GM10266 (cell line): ENCODE measurements at regions not wholly inside any gene's neighbourhood (a gene's known extent, or its start where the extent isn't known, plus 50 kb on each side); places are given as distances from the start of the nearest gene placed in this dataset.

ENCODE experiments used
- DNase-seq: peaks from one replicate; pipeline ENCODE4 v3.0.0; 2012; ENCODE audit errors: extremely low spot score
- CTCF ChIP-seq: IDR thresholded peaks from 2 replicates; pipeline ENCODE4 v1.5.1; 2012; ENCODE audit warnings: mild to moderate bottlenecking, low read depth; ENCODE audit not compliant: control insufficient read depth, insufficient read depth; ENCODE audit errors: missing control alignments

GRCh38 chr3:105094588-105094987 lies 272.1 kb upstream of the ALCAM start:
- no peak for TF ChIP-seq CTCF
- no peak for DNase-seq

DNA sequence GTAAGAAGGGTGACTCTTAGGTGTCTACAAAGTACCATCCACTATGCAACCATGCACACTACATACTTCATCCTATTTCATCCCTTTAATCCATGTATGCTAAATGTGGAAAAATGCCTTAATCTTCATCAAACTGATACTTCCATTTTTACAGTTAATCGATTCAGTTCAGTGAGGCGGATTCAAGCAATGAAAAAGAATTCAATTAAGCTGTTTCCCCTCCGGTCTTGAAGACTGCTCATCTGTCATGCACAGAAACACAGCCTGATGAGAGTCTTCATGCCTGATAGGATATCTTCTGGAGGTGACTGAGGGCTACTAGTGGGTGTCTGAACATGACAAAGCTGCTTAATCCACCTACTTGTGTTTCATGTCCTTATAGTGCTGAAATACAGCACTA lies 270.6 kb upstream of the ALCAM start:
- DNase-seq: no peak

DNA sequence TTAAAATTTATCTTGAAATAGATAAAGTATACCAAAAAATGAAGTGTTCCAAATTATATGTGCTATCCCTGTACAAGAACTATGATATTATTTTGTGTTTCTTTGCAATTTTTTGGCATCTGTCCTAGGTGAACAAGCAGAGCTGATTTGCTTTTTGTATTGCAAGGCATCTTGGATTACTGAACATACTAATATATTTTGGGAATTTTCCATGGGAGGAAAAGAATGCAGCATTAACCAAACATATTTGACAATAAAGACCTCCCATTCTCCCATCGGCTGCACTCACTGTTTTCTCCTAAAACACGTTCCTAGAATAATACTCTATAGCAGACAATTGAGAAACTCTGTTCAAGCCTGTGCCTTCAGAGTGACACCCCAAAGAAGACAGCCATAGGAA lies 265.1 kb upstream of the ALCAM start:
- TF ChIP-seq CTCF: no peak
- DNase-seq: no peak

More for the DNA sequence above, 270.6 kb upstream of the ALCAM start:
- TF ChIP-seq CTCF: no peak

DNA sequence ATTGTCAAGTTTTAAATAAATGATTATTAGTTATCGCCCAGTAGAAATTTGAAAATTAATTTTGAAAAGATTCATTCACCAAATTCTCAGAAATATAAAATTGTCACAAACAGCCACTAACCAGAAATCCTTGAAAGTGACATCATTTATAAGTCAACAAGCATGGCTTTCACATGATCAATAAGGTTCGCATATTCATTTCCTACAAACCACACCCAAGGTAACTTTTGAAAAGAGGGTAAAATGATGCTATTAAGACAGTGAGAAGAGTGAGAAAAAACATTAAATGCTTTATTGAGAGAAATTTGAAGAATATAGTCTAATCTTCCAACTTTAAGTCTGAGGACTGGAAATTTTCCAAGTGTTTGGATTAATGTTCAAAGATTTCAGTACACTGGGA lies 263.6 kb upstream of the ALCAM start:
- TF ChIP-seq CTCF: no peak
- DNase-seq: no peak

DNA sequence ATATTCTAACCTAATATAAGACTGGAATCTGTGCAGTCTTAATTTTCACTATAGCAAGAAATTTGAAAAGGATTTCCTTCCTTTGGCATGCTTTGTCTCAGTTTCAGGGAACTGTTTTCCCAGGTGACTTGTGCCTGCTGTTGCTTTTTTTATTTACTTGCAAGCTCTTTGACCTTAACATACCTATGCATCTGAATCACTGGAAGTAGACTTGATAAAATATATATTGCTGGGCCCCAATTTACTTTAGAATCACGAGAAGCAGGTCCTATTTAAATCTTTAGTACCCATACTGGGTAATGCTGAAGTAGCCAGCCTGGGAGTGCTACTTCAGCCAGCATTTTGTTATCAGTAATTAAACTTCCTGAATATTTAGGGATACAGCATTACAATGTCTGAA lies 257.9 kb upstream of the ALCAM start:
- DNase-seq: no peak
- TF ChIP-seq CTCF: no peak

GRCh38 chr3:105118905-105119304 lies 247.8 kb upstream of the ALCAM start:
- TF ChIP-seq CTCF: no peak
- DNase-seq: no peak

DNA sequence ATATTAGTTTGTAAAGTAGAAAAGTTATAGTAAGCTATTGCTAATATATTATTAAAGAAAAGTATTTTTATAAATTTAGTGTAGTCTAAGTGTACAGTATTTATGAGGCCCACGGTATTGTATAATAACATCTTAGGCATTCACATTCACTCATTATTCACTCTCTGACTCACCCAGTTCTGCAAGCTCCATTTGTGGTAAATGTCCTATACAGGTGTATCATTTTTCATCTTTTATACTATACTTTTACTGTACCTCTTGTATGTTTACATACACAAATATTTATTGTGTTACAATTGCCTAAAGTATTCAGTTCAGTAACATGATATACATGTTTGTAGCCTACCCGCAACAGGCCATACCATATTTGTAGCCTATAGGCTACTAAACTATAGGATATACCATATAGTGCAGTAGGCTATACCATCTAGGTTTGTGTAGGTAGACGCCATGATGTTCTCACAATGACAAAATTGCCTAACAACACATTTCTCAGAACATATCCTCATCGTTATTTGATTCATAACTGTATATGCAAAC lies 246.8 kb upstream of the ALCAM start:
- DNase-seq: no peak
- no peak for TF ChIP-seq CTCF
